ENCODE measurements at regions not wholly inside any gene's neighbourhood (a gene's known extent, or its start where the extent isn't known, plus 50 kb on each side); places are given as distances from the start of the nearest gene placed in this dataset.
"Not testable (repeated sequence)": the region's sequence is repeated elsewhere in the genome, so short reads cannot be mapped to it uniquely, and the experiment has no call there.

GRCh38 chr4:26217961-26218676, 102.7 kb upstream of the RBPJ start:
- no peak for DNase-seq

- DNase-seq: no peak
Measured at GRCh38 chr4:26218677-26219605, 101.9 kb upstream of the RBPJ start.

GRCh38 chr4:26220696-26221095, 100.1 kb upstream of the RBPJ start:
- peak; percentile 90 for DNase-seq

GRCh38 chr4:26223155-26223554, 97.7 kb upstream of the RBPJ start:
- peak; percentile 93 for DNase-seq

GRCh38 chr4:26226629-26227376, 94.0 kb upstream of the RBPJ start:
- DNase-seq: no peak

- DNase-seq: no peak
Measured at GRCh38 chr4:26227601-26228229, 93.1 kb upstream of the RBPJ start.

- no peak for DNase-seq
Measured at GRCh38 chr4:26228883-26229282, 91.9 kb upstream of the RBPJ start.

- no peak for DNase-seq
Measured at GRCh38 chr4:26229974-26230373, 90.8 kb upstream of the RBPJ start.

- DNase-seq: no peak
Measured at GRCh38 chr4:26233350-26233749, 87.5 kb upstream of the RBPJ start.

GRCh38 chr4:26235500-26235899, 85.3 kb upstream of the RBPJ start:
- DNase-seq: peak; percentile 90

- no peak for DNase-seq
Measured at GRCh38 chr4:26237916-26238315, 82.9 kb upstream of the RBPJ start.

GRCh38 chr4:26238426-26238777, 82.4 kb upstream of the RBPJ start:
- DNase-seq: peak; percentile 12

GRCh38 chr4:26238778-26239679, 81.8 kb upstream of the RBPJ start:
- DNase-seq: peak; percentile 71

GRCh38 chr4:26239801-26240200, 81.0 kb upstream of the RBPJ start:
- DNase-seq: no peak

GRCh38 chr4:26241179-26241578, 79.6 kb upstream of the RBPJ start:
- no peak for DNase-seq

GRCh38 chr4:26242451-26242850, 78.4 kb upstream of the RBPJ start:
- DNase-seq: peak; percentile 38

- not testable (repeated sequence) for DNase-seq
Measured at GRCh38 chr4:26244138-26244537, 76.7 kb upstream of the RBPJ start.

GRCh38 chr4:26248647-26249046, 72.2 kb upstream of the RBPJ start:
- peak; percentile 27 for DNase-seq

GRCh38 chr4:26252349-26253025, 68.3 kb upstream of the RBPJ start:
- peak; percentile 35 for DNase-seq

GRCh38 chr4:26253968-26254367, 66.8 kb upstream of the RBPJ start:
- no peak for DNase-seq

- DNase-seq: no peak
Measured at GRCh38 chr4:26255989-26256388, 64.8 kb upstream of the RBPJ start.
